Mesendoderm (in vitro differentiated cells): ENCODE measurements at regions not wholly inside any gene's neighbourhood (a gene's known extent, or its start where the extent isn't known, plus 50 kb on each side); places are given as distances from the start of the nearest gene placed in this dataset.

ENCODE experiments used
- DNase-seq: peaks from one replicate; pipeline ENCODE4 v3.0.0; 2013
- H2AK5ac ChIP-seq: 2 replicates; pipeline ENCODE4 v1.6.1; 2013; ENCODE audit warnings: low read length, inconsistent platforms
- H2BK120ac ChIP-seq: 2 replicates; pipeline ENCODE4 v1.6.1; 2013; ENCODE audit warnings: low read depth, mild to moderate bottlenecking, low read length, moderate library complexity, mixed read lengths
- H2BK15ac ChIP-seq: replicated peaks from 2 replicates; pipeline ENCODE4 v1.6.1; 2013; ENCODE audit warnings: low read depth, mild to moderate bottlenecking, moderate library complexity
- H2BK5ac ChIP-seq: 2 replicates; pipeline ENCODE4 v1.6.1; 2013; ENCODE audit warnings: low read length, inconsistent platforms
- H3K18ac ChIP-seq: 2 replicates; pipeline ENCODE4 v1.6.1; 2013; ENCODE audit warnings: mild to moderate bottlenecking, low read length, mixed read lengths
- H3K23ac ChIP-seq: one replicate; pipeline ENCODE4 v1.6.1; 2013; ENCODE audit warnings: low read length
- H3K27ac ChIP-seq: 2 replicates; pipeline ENCODE4 v1.5.1; 2013; ENCODE audit warnings: low read depth, mild to moderate bottlenecking, inconsistent platforms, low read length, moderate library complexity
- H3K27me3 ChIP-seq: 2 replicates; pipeline ENCODE4 v1.6.1; 2013; ENCODE audit warnings: low read length, control low read depth, mild to moderate bottlenecking, inconsistent platforms; ENCODE audit not compliant: insufficient read depth, poor library complexity
- H3K36me3 ChIP-seq: 2 replicates; pipeline ENCODE4 v1.6.1; 2013; ENCODE audit warnings: low read length, inconsistent platforms; ENCODE audit not compliant: control insufficient read depth, insufficient read depth
- H3K4ac ChIP-seq: one replicate; pipeline ENCODE4 v1.6.1; 2013; ENCODE audit warnings: low read depth, mild to moderate bottlenecking, low read length, moderate library complexity
- H3K4me1 ChIP-seq: 2 replicates; pipeline ENCODE4 v1.6.1; 2013; ENCODE audit warnings: low read depth, low read length, inconsistent platforms; ENCODE audit not compliant: control insufficient read depth
- H3K4me2 ChIP-seq: 2 replicates; pipeline ENCODE4 v1.6.1; 2013; ENCODE audit warnings: low read length
- H3K4me3 ChIP-seq: 2 replicates; pipeline ENCODE4 v1.5.1; 2013; ENCODE audit warnings: mild to moderate bottlenecking, low read length
- H3K56ac ChIP-seq: one replicate; pipeline ENCODE4 v1.6.1; 2013; ENCODE audit warnings: low read length
- H3K79me1 ChIP-seq: 2 replicates; pipeline ENCODE4 v1.6.1; 2013; ENCODE audit warnings: low read length, inconsistent platforms
- H3K79me2 ChIP-seq: 2 replicates; pipeline ENCODE4 v1.6.1; 2013; ENCODE audit warnings: mild to moderate bottlenecking, low read length; ENCODE audit not compliant: control insufficient read depth, insufficient read depth
- H3K9ac ChIP-seq: 2 replicates; pipeline ENCODE4 v1.6.1; 2013; ENCODE audit warnings: low read length, inconsistent platforms
- H4K5ac ChIP-seq: one replicate; pipeline ENCODE4 v1.6.1; 2013; ENCODE audit warnings: low read length
- H4K8ac ChIP-seq: one replicate; pipeline ENCODE4 v1.6.1; 2013; ENCODE audit warnings: low read depth, mild to moderate bottlenecking, control low read depth, low read length, moderate library complexity
- WGBS: extraction: QIAGEN DNeasy Blood & Tissue Kit; methylation state at CpG from one replicate; pipeline ENCODE4 v1.1.7; 2013; ENCODE audit warnings: low lambda C conversion rate, missing lambda C conversion rate; ENCODE audit not compliant: insufficient coverage; ENCODE audit errors: extremely low coverage; 5-methylcytosine and 5-hydroxymethylcytosine counted together

DNA sequence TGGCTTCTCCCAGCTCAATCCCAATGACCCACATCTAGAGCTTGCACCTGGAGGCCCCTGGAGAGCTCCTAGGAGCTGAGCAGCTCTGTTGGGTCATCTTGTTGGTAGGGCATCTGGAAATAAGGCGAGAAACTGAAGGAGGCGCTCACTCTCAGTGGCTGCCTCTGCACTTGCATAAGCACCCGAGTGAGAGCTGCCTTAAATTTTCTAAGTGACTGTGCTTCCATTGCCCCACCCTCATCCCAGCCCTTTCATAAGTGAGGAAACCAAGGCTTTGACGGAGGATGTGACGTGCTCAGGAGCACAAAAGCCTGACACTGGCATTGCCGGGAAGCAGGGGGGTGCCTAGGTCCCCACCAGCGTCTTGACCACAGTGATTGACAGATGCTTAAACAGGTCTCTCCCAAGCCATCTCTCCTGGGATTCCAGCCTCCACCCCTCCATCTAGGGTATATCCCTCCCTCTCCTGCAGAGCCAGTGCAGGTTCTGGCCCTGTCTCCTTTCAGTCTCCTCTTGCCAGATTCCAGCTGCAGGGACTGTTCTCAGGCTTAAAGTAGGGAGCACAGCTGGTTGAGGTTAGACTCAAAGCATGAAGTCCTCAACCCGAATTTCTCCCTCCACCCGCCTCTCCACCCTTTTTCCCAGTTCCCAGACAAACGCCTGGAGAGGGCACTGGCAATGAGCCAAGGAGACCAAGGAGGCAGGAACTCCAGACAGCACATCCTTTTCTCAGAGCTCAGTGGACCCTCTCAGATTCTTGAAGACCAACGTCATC lies 113.7 kb downstream of the IRX5 start:
- Histone ChIP-seq H3K4me2 (no peak overlapping the region), H3K79me2 (no peaks in the 10 kb centered on the region), H2BK15ac (no peak overlapping the region), H4K5ac (no peak overlapping the region), H4K8ac (no peak overlapping the region), H3K23ac (no peak overlapping the region), H3K4me3 (no peak overlapping the region), H3K27me3 (no peaks in the 10 kb centered on the region), H2BK5ac (no peak overlapping the region), H3K4me1 (no peaks in the 10 kb centered on the region), H3K4ac (no peak overlapping the region), H3K36me3 (no peaks in the 10 kb centered on the region), H2AK5ac (no peak overlapping the region), H3K27ac (no peak overlapping the region), H3K56ac (no peak overlapping the region), H3K79me1 (no peaks in the 10 kb centered on the region), H2BK120ac (no peak overlapping the region), H3K9ac (no peak overlapping the region), H3K18ac (no peak overlapping the region)
- no peak for DNase-seq
- no CpG with 5 or more reads among the region's 11 CpGs for WGBS

- Histone ChIP-seq H3K4ac (no peak overlapping the region), H3K9ac (no peak overlapping the region), H3K36me3 (no peaks in the 10 kb centered on the region), H2BK120ac (no peak overlapping the region), H2AK5ac (no peak overlapping the region), H3K4me2 (no peak overlapping the region), H3K79me2 (no peaks in the 10 kb centered on the region), H3K23ac (no peak overlapping the region), H2BK5ac (no peak overlapping the region), H3K4me3 (no peak overlapping the region), H3K79me1 (no peaks in the 10 kb centered on the region), H3K4me1 (no peaks in the 10 kb centered on the region), H3K18ac (no peak overlapping the region), H3K27me3 (no peaks in the 10 kb centered on the region), H4K8ac (no peak overlapping the region), H3K56ac (no peak overlapping the region), H4K5ac (no peak overlapping the region), H3K27ac (no peak overlapping the region), H2BK15ac (no peak overlapping the region)
- WGBS, result no CpG with 5 or more reads among the region's 3 CpGs
- no peak for DNase-seq
Observed at GRCh38 chr16:55045329-55045728, 114.7 kb downstream of the IRX5 start.

DNA sequence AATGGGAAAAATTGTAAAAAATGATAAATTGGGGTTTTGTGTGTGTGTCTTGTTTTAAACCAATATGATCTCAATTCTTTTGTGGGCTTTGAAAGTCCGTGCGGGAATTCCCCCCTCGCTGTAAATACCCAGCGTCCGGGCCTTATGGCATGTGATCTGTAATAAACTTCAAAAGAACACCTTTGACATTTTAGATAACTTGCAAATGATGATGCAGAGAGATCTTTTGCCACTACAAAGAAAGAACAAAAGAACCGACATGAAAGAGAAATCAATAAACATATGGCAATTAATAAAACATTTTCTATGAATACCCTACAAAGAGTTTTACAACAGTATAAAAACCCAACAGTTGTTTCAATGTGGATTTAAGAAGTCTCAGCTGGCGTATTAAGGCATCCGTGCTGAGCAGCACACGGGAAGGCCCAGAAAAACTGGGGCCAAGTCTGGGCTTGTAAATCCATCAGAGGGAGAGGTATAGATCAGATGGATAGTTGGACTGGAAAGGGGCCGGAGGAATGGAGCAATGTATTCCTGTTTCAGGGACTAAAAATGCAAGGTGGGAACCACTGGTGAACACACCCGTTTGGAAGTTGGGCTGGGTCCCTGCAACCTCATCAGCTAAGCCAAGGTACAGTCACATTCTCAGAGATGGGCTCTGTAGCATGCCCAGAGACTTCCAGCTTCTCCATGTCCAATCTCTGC lies 115.2 kb downstream of the IRX5 start:
- H3K4me1 ChIP-seq, result no peaks in the 10 kb centered on the region
- no peak overlapping the region for H3K4ac ChIP-seq
- H3K18ac ChIP-seq, result no peak overlapping the region
- no peaks in the 10 kb centered on the region for H3K79me1 ChIP-seq
- no peak overlapping the region for H2BK15ac ChIP-seq
- H3K4me2 ChIP-seq, result no peak overlapping the region
- H3K23ac ChIP-seq, result no peak overlapping the region
- no peak overlapping the region for H4K5ac ChIP-seq
- no peak overlapping the region for H2BK5ac ChIP-seq
- no peak overlapping the region for H2BK120ac ChIP-seq
- H3K27me3 ChIP-seq, result no peaks in the 10 kb centered on the region
- H2AK5ac ChIP-seq, result no peak overlapping the region
- H4K8ac ChIP-seq, result no peak overlapping the region
- no peak overlapping the region for H3K56ac ChIP-seq
- H3K36me3 ChIP-seq, result no peaks in the 10 kb centered on the region
- no peak overlapping the region for H3K27ac ChIP-seq
- H3K79me2 ChIP-seq, result no peaks in the 10 kb centered on the region
- DNase-seq, result no peak
- no peak overlapping the region for H3K9ac ChIP-seq
- no peak overlapping the region for H3K4me3 ChIP-seq
- no CpG with 5 or more reads among the region's 11 CpGs for WGBS

GRCh38 chr16:55046513-55046912 lies 115.8 kb downstream of the IRX5 start:
- Histone ChIP-seq H3K9ac (no peak overlapping the region), H2BK15ac (no peak overlapping the region), H2BK120ac (no peak overlapping the region), H4K8ac (no peak overlapping the region), H3K27me3 (no peaks in the 10 kb centered on the region), H3K79me1 (no peaks in the 10 kb centered on the region), H2BK5ac (no peak overlapping the region), H3K79me2 (no peaks in the 10 kb centered on the region), H3K23ac (no peak overlapping the region), H3K36me3 (no peaks in the 10 kb centered on the region), H3K4ac (no peak overlapping the region), H3K18ac (no peak overlapping the region), H3K4me1 (no peaks in the 10 kb centered on the region), H3K56ac (no peak overlapping the region), H3K27ac (no peak overlapping the region), H2AK5ac (no peak overlapping the region), H4K5ac (no peak overlapping the region), H3K4me3 (no peak overlapping the region), H3K4me2 (no peak overlapping the region)
- DNase-seq, result no peak
- WGBS, result no CpG with 5 or more reads among the region's 6 CpGs

- Histone ChIP-seq H2AK5ac (no peak overlapping the region), H2BK5ac (no peak overlapping the region), H3K79me1 (no peaks in the 10 kb centered on the region), H3K56ac (no peak overlapping the region), H3K9ac (no peak overlapping the region), H3K4me2 (no peak overlapping the region), H3K27me3 (no peaks in the 10 kb centered on the region), H3K4me1 (no peaks in the 10 kb centered on the region), H3K4ac (no peak overlapping the region), H3K36me3 (no peaks in the 10 kb centered on the region), H3K18ac (no peak overlapping the region), H3K23ac (no peak overlapping the region), H3K79me2 (no peaks in the 10 kb centered on the region), H3K27ac (no peak overlapping the region), H4K8ac (no peak overlapping the region), H3K4me3 (no peak overlapping the region), H4K5ac (no peak overlapping the region), H2BK120ac (no peak overlapping the region), H2BK15ac (no peak overlapping the region)
- no CpG with 5 or more reads among the region's 4 CpGs for WGBS
- DNase-seq, result no peak
Observed at GRCh38 chr16:55046916-55047315, 116.3 kb downstream of the IRX5 start.
